ENCODE measurements at regions not wholly inside any gene's neighbourhood (a gene's known extent, or its start where the extent isn't known, plus 50 kb on each side); places are given as distances from the start of the nearest gene placed in this dataset.

DNA sequence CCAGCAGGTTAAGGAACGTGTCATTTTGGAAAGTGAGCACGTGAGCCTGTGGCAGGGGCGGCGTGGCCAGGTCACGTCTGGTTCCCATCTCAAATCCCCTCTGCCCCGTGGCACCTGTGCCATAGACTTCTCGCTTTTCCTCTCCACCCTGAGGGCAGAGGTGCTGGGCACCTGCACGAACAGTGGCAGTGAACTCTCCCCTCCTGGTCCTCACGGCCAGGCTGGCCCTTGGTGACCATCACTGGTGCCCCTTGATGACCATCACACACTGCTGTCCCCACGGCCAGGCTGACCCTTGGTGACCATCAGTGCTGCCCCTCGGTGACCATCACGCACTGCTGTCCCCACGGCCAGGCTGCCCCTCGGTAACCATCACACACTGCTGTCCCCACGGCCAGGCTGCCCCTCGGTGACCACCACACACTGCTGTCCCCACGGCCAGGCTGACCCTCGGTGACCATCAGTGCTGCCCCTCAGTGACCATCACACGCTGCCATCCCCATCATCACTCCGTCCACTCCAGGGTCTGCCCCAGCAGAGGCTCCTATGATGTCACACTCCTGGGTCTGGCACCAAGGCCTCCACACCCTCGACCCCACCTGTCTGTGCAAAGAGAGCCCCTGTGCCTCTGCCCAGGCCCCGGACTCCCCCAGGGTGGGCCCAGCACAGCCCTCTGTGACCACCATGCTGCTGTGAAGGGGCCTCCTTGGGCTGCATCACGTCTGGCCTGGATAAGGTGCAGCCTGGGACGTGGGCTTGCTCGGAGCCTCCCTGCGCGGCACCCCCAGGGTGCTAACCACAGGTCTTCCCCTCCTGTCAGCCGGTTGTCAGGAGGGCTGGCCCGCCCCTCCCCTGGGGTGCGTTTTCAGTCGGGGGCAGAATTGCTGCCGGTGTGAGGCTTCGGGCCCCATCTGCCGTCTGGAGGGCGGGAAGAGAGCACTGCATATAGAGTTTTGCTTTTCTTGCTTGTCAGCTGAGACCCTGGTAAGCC, 738.6 kb downstream of the BRD1 start:
- intact Hi-C loops (cut with DNase I), result loop anchor here in 1 of 2 donors (10.0 kb wide), 1 partner anchor 76 kb away; no protein-coding TSS in a partner anchor
- DNase-seq (ENCODE audit: low spot score), result peak; percentile 50

DNA sequence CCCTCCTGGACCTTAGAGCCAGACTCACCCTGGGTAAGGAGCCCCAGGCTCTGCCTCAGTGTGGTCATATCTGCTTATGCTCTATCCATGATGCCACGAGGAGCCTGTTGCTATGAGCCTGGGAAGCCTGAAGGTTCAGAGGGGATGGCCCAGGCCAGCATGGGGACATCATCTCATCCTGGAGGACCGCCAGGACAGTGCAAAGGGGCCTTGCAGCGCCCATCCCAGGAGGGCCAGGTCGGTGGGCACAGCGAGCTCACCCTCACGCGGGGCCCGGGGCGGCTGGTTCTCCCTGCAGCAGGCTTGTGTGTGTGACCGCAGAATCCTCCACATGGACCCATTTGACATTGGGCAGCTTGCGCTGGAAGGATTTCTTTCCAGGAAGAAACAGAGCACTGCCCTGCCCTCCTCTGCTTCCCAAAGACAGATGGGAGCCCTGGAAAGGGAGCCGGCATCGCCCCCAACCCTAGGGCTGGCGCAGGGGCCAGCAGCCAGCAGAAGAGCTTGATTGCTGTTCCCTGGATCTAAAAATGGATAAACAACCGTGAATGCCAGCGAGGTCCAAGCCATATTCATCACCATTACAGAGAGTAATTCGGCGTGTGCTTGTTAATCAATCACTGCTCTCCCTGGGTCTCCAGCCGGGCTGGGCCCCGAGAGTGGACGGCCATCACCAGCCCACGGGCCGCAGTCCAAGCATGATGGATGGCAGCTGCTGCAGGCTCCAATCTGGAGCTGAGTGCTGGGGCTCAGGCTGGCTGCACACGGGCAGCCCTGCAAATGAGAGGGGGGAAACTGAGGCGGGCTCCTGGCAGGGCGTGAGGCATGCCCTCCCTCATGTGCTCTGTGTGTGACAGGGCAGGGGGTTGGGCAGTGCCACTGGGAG, 739.7 kb downstream of the BRD1 start:
- intact Hi-C loops (cut with DNase I), result loop anchor here in 1 of 2 donors (10.0 kb wide), 1 partner anchor 77 kb away; no protein-coding TSS in a partner anchor

DNA sequence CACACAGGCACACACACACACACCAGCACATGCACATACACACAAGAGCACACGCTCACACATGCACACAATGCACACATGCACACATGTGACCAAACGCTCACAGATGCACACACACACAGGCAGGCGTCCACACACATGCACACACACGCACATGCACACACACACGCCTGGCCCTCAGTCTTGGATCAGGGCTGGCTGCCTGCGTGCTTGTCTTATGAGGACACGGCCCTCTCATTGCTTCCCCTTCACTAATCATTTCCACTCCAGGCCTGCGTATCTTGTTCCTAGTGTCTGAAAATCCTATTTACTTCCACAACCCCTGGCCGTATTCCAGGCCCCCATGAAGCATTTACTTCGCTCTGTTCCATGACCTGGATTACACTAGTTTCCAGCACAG, 740.5 kb downstream of the BRD1 start:
- intact Hi-C loops (cut with DNase I), result loop anchor here in 1 of 2 donors (10.0 kb wide), 1 partner anchor 78 kb away; no protein-coding TSS in a partner anchor

More for the DNA sequence above, 739.7 kb downstream of the BRD1 start:
- DNase-seq (ENCODE audit: low spot score), result peak; percentile 59

DNA sequence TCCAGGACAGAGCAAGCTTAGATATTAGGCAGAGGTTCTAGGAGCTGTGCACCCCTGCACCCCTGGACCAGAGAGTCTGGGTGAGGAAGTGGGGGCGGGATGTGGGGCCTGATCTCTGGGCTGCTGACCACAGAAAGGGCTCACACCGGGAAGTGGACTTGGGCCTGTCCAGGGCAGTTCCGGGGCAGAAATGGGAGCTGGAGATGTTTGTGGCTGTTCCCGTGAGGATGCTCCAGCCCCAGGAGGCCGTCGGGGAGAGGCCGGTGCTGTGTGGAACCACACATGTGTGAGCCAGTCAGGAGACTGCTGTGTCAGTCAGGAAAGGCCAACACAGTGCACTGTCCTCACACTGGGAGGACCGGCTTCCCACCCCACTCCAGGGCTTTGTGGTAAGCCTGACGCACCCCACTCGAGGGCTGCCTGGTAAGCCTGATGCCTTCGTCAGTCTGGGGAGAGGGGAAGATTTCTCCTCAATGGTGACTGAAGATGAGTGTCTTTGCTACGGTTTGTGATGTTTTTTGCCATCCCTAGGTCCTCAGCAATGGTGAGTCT, 741.0 kb downstream of the BRD1 start:
- DNase-seq (ENCODE audit: low spot score), result peak; percentile 65
- intact Hi-C loops (cut with DNase I), result loop anchor here in 1 of 2 donors (10.0 kb wide), 1 partner anchor 78 kb away; no protein-coding TSS in a partner anchor

More for the DNA sequence above, 740.5 kb downstream of the BRD1 start:
- DNase-seq (ENCODE audit: low spot score), result peak; percentile 60

DNA sequence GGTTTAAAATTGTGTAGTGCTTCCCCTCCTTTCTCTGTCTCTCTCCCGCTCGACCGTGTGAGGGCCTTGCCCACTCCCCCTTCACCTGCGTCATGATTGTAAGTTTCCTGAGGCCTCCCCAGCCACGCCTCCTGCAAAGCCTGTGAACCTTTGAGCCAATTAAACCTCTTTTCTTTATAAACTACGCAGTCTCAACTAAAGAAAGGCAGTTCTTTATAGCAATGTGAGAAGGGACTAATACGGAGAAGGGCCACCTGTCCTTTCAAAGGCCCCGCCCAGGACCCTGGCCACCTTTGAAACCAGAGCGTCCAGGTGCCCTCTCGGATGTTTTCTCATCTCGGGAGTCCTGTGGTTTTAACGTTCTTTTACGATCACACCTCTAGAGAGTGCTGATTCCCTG, 741.5 kb downstream of the BRD1 start:
- peak; percentile 25 for DNase-seq (ENCODE audit: low spot score)
- intact Hi-C loops (cut with DNase I), result loop anchor here in 1 of 2 donors (10.0 kb wide), 1 partner anchor 79 kb away; no protein-coding TSS in a partner anchor

DNA sequence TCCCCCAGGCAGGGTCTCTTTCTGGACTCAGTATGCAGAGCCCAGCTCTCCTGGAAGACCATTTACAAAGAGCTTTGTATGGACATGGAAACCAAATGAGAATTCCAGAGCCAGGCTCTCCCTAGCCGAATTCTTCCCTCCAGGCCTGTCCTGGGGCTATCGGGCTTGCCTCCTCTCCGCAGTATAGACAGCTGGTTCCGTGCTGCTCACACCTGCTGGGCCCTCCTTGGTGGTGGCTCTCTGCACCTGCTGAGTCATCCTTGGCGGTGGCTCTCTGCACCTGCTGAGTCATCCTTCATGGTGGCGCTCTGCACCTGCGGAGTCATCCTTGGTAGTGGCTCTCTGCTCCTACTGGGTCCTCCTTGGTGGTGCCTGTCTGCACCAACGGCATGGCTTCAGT, 743.5 kb downstream of the BRD1 start:
- intact Hi-C loops (cut with DNase I), result loop anchor here in 1 of 2 donors (10.0 kb wide), 1 partner anchor 81 kb away; no protein-coding TSS in a partner anchor
- peak; percentile 26 for DNase-seq (ENCODE audit: low spot score)

DNA sequence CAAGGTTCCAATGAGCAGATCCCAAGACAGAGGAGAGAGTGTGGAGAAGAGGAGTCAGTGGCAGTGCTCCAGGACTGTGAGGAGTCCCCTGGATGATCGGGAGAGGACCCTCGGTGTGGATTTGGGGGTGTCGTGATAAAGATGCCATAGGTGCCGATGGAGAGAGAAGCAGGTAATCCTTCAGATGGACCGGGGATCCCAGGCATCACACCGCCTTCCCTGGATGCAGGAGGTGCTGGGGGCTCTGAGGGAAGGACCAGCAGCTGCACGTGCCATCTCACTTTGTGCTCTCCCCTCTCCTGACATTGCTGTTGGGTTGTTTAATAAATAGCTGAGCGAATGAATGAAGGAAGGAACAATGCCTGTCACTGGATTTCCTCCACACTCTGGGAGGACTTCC, 744.1 kb downstream of the BRD1 start:
- intact Hi-C loops (cut with DNase I), result loop anchor here in 1 of 2 donors (10.0 kb wide), 1 partner anchor 81 kb away; no protein-coding TSS in a partner anchor
- DNase-seq (ENCODE audit: low spot score), result peak; percentile 58

DNA sequence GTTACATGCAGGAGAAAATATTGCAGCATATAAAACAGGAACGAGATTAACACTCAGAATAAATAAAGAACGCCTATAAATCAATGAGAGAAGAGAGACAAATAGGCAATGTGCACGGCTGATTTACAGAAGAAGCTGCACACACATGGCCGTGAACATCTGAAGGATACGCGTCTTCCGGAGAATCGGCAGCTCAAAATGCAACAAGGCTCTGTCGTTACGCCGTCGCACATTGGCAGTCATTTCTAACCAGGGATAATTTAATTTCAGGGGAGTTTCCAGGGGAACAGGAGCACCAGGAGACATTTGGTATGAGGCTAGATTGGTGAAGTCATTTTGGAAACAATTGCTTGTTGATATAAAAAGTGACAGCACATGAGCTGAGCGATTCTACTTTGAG, 745.2 kb downstream of the BRD1 start:
- intact Hi-C loops (cut with DNase I), result loop anchor here in 1 of 2 donors (10.0 kb wide), 1 partner anchor 82 kb away; no protein-coding TSS in a partner anchor
- peak; percentile 31 for DNase-seq (ENCODE audit: low spot score)

DNA sequence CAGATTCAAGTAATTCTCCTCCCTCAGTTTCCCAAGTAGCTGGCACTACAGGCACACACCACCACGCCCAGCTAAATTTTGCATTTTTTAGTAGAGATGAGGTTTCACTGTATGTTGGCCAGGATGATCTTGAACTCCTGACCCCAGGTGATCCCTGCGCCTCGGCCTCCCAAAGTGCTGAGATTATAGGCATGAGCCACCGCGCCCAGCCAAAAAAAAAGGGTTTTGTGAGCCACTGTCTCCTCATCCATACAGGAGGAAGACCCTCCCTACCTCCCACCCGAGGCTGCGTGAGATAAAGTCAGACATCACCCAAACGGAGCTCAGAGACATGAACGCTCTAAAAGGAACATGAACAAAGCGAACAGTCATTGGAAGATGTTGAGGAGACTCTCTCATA, 745.7 kb downstream of the BRD1 start:
- DNase-seq (ENCODE audit: low spot score), result peak; percentile 38
- intact Hi-C loops (cut with DNase I), result loop anchor here in 1 of 2 donors (10.0 kb wide), 1 partner anchor 83 kb away; no protein-coding TSS in a partner anchor

DNA sequence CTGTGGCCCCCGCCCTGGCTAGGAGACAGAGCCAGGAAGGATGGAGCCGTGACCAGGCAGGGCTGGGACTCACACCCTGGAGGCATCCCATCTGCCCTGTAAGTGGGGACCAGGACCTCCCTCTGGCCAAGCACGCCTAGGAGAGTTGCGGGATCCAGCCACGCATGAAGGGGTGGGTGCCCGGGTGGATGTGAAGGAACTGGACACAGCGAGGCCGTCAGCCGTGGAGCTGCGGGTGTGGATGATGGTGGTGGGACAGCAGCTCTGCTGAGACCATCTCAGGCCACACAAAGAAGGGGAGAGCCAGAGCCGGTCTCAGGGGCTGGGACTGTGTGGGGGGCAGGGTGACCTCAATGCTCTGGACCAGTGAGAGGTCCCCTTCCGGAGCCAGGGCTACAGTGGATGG, 746.4 kb downstream of the BRD1 start:
- intact Hi-C loops (cut with DNase I), result loop anchor here in 1 of 2 donors (10.0 kb wide), 1 partner anchor 84 kb away; no protein-coding TSS in a partner anchor

DNA sequence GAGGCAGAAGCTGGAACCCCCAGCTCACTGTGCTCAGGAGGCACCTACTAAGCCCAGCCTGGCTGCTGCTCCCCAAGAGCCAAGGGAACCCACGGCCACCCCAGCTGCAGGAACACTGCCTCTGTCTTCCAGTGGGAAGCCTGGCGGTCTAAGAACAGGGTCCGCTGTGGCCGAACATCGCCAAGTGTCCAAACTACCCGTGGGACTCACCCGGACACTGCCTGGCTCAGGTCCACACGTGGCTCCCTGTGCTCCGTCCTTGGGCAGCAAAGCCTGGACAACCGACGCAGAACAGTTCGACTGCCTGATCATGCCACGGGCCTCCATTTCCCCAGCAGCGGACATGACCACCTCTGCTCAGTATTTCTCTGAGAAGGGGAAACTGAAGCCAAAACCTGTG, 747.0 kb downstream of the BRD1 start:
- intact Hi-C loops (cut with DNase I), result loop anchor here in 1 of 2 donors (10.0 kb wide), 1 partner anchor 84 kb away; no protein-coding TSS in a partner anchor

More for the DNA sequence above, 746.4 kb downstream of the BRD1 start:
- DNase-seq (ENCODE audit: low spot score), result peak; percentile 80

DNA sequence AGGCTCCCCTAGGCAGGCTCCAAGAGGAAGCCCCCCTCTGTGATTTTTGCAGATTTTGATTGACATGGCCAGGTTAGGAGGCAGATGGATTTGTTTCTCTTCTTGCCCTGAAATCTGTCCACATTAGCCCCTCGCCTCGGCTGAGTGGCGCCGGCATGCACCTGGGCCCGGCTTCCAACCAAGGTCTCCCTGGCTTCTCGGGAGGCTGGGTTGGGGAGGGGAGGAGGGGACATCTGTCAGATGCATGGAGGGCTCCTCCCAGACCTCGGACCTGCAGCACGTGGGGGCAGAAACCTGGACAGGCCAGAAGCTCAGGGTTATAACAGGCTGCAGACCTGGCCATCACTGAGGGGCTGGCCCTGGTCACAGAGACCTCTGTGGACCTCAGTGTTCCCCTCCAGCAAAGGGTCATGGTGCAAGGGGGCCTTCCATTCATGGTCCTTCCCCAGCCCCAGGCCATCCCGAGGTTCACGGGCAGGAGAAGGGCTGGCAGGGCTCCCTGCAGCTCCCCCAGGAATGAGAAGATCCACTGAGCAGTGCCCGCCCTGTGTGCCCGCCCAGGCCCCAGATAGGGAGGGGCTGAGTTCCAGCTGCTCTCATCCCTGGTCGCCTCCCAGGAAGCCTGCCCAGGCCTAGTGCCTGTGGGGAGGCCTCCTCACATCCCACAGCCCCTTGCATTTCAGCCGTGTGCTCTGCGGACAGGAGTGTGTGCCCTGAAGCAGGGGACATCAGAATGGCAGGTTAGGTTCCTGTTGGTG, 747.8 kb downstream of the BRD1 start:
- intact Hi-C loops (cut with DNase I), result loop anchor here in 1 of 2 donors (10.0 kb wide), 1 partner anchor 85 kb away; no protein-coding TSS in a partner anchor
- peak; percentile 66 for DNase-seq (ENCODE audit: low spot score)

More for the DNA sequence above, 747.0 kb downstream of the BRD1 start:
- DNase-seq (ENCODE audit: low spot score), result peak; percentile 55

DNA sequence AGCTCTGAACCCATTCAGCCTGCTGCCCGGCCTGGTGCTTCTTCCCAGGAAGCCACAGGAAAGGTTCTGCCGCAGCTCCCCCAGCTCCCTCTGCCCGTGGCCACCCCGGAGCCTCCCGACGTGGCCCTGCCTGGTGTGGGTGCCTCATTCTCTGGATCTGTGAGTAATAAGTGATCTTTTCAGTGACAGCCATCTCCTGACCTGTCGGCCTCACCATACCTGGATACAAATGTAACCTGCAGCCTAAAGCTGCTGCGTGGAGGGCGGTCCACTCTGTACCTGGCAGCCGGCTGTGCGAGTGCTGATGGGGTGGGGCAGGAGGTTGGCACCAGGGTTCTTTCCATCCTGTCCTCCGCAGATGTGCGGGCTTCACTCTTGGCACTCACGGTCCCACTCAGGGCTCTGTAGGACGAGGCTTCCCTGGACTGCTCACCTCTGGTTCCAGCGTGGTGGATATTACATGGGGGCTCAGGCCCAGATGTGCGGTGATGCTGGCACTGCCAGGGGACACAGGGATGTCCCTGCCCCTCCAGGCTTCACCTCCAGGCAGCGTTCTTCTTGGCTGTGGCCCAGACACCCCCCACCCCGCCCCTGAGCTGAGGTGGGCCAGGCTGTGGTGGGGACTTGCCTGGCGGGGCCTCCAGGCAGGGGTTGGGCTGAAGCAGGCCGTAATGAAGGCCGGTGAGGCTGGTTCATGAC, 748.5 kb downstream of the BRD1 start:
- peak; percentile 59 for DNase-seq (ENCODE audit: low spot score)
- intact Hi-C loops (cut with DNase I), result no loop called here

DNA sequence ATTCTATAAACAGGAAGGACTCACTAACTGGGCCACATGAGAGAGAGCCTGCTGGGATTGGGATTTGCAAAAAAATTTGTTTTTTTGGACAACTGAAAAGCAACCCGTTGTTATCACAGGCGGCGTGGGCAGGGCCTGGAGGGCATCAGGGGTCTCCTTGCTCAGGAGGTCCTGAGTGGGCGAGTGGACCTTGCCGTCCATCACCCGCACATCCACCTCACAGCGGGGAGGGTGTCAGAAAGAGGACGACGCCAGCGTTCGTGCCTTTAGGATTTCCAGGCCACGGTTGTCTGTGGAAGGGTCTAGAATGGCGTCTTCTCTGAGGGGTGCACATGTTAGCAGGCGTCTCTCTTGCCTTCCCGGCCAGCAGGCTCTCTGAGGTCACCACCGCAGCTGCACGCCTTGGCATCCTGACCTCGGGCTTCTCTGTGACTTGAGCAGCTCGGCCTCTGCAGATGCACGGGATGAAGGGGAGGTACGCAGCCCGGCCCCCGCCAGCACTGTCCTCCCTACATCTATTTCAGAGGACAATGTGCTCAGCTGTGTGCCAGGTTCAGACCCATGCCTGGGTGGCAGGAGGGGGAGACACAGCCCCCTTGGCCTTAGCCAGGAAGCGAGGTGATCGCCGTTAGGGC, 749.5 kb downstream of the BRD1 start:
- intact Hi-C loops (cut with DNase I), result no loop called here
- peak; percentile 71 for DNase-seq (ENCODE audit: low spot score)

DNA sequence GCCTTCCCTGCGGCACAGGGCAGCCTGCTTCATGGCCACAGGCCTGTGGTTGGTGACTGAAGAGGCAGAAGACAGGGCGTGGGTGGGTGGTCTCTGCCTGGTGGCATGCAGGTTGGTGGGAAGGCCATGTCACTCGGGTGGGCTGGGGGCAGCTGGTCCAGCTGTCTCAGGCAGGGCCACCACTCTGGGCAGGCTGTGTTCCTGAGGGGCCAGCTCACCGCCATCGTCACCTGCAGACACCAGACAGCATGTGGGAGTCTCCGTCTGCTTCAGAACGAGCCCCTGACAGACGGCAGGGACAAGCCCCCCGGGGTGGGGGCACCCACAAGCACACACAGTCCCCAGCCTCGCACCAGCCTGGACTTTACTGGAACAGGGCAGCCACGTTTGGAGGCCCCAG, 750.1 kb downstream of the BRD1 start:
- DNase-seq (ENCODE audit: low spot score), result peak; percentile 62

DNA sequence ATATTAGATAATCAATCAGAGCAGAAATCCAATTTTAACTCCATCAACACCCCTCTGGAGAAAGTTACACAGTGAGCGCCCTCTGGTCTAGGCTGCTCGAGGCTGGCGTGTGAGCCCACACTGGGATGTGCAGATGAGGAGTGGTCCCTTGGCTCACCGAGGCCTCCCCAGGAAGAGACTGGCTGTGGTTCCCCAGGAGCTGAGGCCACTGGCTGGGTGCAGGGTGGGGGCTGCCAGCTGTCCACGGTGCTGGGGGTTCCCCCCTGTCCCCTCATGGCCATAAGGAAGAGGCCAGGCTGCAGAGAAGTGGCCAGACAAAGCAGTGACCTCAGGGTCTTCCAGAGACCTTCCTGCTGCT, 750.7 kb downstream of the BRD1 start:
- intact Hi-C loops (cut with DNase I), result no loop called here
- peak; percentile 52 for DNase-seq (ENCODE audit: low spot score)

More for the DNA sequence above, 750.1 kb downstream of the BRD1 start:
- intact Hi-C loops (cut with DNase I), result no loop called here
